ENCODE measurements at regions not wholly inside any gene's neighbourhood (a gene's known extent, or its start where the extent isn't known, plus 50 kb on each side); places are given as distances from the start of the nearest gene placed in this dataset.

GRCh38 chr2:138252587-138252986 is 249.0 kb upstream of the SPOPL start:
- H3K9me3 ChIP-seq: no peaks in the 10 kb centered on the region
- TF ChIP-seq CTCF (IDR thresholded peaks at IDR 0.05): no peak
- H3K4me3 ChIP-seq: no peak overlapping the region
- ATAC-seq (no peak), DNase-seq (no peak)
- H3K36me3 ChIP-seq: no peaks in the 10 kb centered on the region
- intact Hi-C loops (cut with DNase I): no loop called here
- H3K4me1 ChIP-seq: no peaks in the 10 kb centered on the region
- H3K27ac ChIP-seq: no peak overlapping the region
- H3K27me3 ChIP-seq (ENCODE audit: low read depth): no peaks in the 10 kb centered on the region

- no peaks in the 10 kb centered on the region for H3K9me3 ChIP-seq
- no peak overlapping the region for H3K27ac ChIP-seq
- intact Hi-C loops (cut with DNase I): no loop called here
- H3K4me3 ChIP-seq: no peak overlapping the region
- H3K36me3 ChIP-seq: no peaks in the 10 kb centered on the region
- no peak for ATAC-seq
- no peaks in the 10 kb centered on the region for H3K4me1 ChIP-seq
- H3K27me3 ChIP-seq (ENCODE audit: low read depth): no peaks in the 10 kb centered on the region
- TF ChIP-seq CTCF (IDR thresholded peaks at IDR 0.05): no peak
- DNase-seq: no peak
These were observed 245.9 kb upstream of the SPOPL start for GRCh38 chr2:138255670-138256069.

GRCh38 chr2:138267161-138267901 is 234.2 kb upstream of the SPOPL start:
- no peak overlapping the region for H3K4me3 ChIP-seq
- no peak for TF ChIP-seq CTCF (IDR thresholded peaks at IDR 0.05)
- DNase-seq (no peak), ATAC-seq (no peak)
- H3K27me3 ChIP-seq (ENCODE audit: low read depth): no peaks in the 10 kb centered on the region
- H3K36me3 ChIP-seq: no peaks in the 10 kb centered on the region
- no peak overlapping the region for H3K27ac ChIP-seq
- H3K9me3 ChIP-seq: peaks cover 6% of the 10 kb centered on the region
- no peaks in the 10 kb centered on the region for H3K4me1 ChIP-seq
- intact Hi-C loops (cut with DNase I): no loop called here

- H3K4me1 ChIP-seq: no peaks in the 10 kb centered on the region
- H3K36me3 ChIP-seq: no peaks in the 10 kb centered on the region
- peaks cover under 1% of the 10 kb centered on the region for H3K9me3 ChIP-seq
- no peak for ATAC-seq
- H3K27ac ChIP-seq: no peak overlapping the region
- no peak overlapping the region for H3K4me3 ChIP-seq
- no peaks in the 10 kb centered on the region for H3K27me3 ChIP-seq (ENCODE audit: low read depth)
- DNase-seq: no peak
- TF ChIP-seq CTCF (IDR thresholded peaks at IDR 0.05): no peak
- intact Hi-C loops (cut with DNase I): no loop called here
These were observed 233.7 kb upstream of the SPOPL start for GRCh38 chr2:138267902-138268254.

- H3K27me3 ChIP-seq (ENCODE audit: low read depth): no peaks in the 10 kb centered on the region
- H3K4me1 ChIP-seq: no peaks in the 10 kb centered on the region
- intact Hi-C loops (cut with DNase I): no loop called here
- H3K4me3 ChIP-seq: no peak overlapping the region
- H3K27ac ChIP-seq: no peak overlapping the region
- H3K9me3 ChIP-seq: no peaks in the 10 kb centered on the region
- H3K36me3 ChIP-seq: no peaks in the 10 kb centered on the region
- DNase-seq (no peak), ATAC-seq (no peak)
- TF ChIP-seq CTCF (IDR thresholded peaks at IDR 0.05): no peak
These were observed 231.8 kb upstream of the SPOPL start for GRCh38 chr2:138269765-138270164.
